ENCODE measurements at regions not wholly inside any gene's neighbourhood (a gene's known extent, or its start where the extent isn't known, plus 50 kb on each side); places are given as distances from the start of the nearest gene placed in this dataset.

- TF ChIP-seq CTCF (IDR thresholded peaks at IDR 0.05; ENCODE audit: low read depth, low read length) (no peak), POLR2A (IDR thresholded peaks at IDR 0.05; ENCODE audit: extremely low read depth, insufficient read length) (no peak)
These were observed 129.8 kb upstream of the GJE1 start for GRCh38 chr6:142002825-142003405.
